Memory B cell (primary cell): ENCODE measurements at regions not wholly inside any gene's neighbourhood (a gene's known extent, or its start where the extent isn't known, plus 50 kb on each side); places are given as distances from the start of the nearest gene placed in this dataset.
"Not testable (repeated sequence)": the region's sequence is repeated elsewhere in the genome, so short reads cannot be mapped to it uniquely, and the experiment has no call there.

Source experiments
- ATAC-seq: fragments of 150-1000 bp; cut with Tn5 transposase; 2 replicates; pipeline ENCODE4 v1.10.0; 2021; ENCODE audit warnings: low read depth, mild to moderate bottlenecking, moderate library complexity
- DNase-seq, 2 donors: peaks; one replicate each; pipeline ENCODE4 v3.0.0; 2022; ENCODE audit warnings: low spot score in 2 of 2
- H3K27ac Mint-ChIP-seq: one replicate; pipeline ENCODE4 v1.8.0; 2022; ENCODE audit warnings: mild to moderate bottlenecking, moderate library complexity, mixed read lengths
- H3K27me3 Mint-ChIP-seq: one replicate; pipeline ENCODE4 v1.8.0; 2022; ENCODE audit warnings: mixed read lengths
- H3K36me3 Mint-ChIP-seq: one replicate; pipeline ENCODE4 v1.8.0; 2022; ENCODE audit warnings: mild to moderate bottlenecking, mixed read lengths
- H3K4me1 Mint-ChIP-seq: one replicate; pipeline ENCODE4 v1.8.0; 2022; ENCODE audit warnings: mixed read lengths
- H3K4me3 Mint-ChIP-seq: one replicate; pipeline ENCODE4 v1.8.0; 2022; ENCODE audit warnings: mild to moderate bottlenecking, moderate library complexity, mixed read lengths
- H3K9me3 Mint-ChIP-seq: one replicate; pipeline ENCODE4 v1.8.0; 2022; ENCODE audit warnings: mixed read lengths

GRCh38 chr2:235105821-235106359, 154.1 kb downstream of the SH3BP4 start:
- H3K9me3 Mint-ChIP-seq, result no peaks in the 10 kb centered on the region
- no peak overlapping the region for H3K27ac Mint-ChIP-seq
- ATAC-seq, result no peak
- H3K27me3 Mint-ChIP-seq, result peaks cover 9% of the 10 kb centered on the region
- no peak overlapping the region for H3K4me3 Mint-ChIP-seq
- no peaks in the 10 kb centered on the region for H3K4me1 Mint-ChIP-seq
- no peaks in the 10 kb centered on the region for H3K36me3 Mint-ChIP-seq
- no peak for DNase-seq

GRCh38 chr2:235106874-235107639, 155.2 kb downstream of the SH3BP4 start:
- Mint-ChIP-seq H3K4me3 (no peak overlapping the region), H3K27me3 (peaks cover 9% of the 10 kb centered on the region), H3K9me3 (no peaks in the 10 kb centered on the region), H3K4me1 (no peaks in the 10 kb centered on the region), H3K36me3 (no peaks in the 10 kb centered on the region), H3K27ac (no peak overlapping the region)
- ATAC-seq (no peak), DNase-seq (peak in 1 of 2 donors; percentile 9)

- Mint-ChIP-seq H3K36me3 (no peaks in the 10 kb centered on the region), H3K27me3 (peaks cover 9% of the 10 kb centered on the region), H3K27ac (no peak overlapping the region), H3K4me3 (no peak overlapping the region), H3K9me3 (no peaks in the 10 kb centered on the region), H3K4me1 (no peaks in the 10 kb centered on the region)
- ATAC-seq (no peak), DNase-seq (no peak)
These were observed 155.8 kb downstream of the SH3BP4 start for GRCh38 chr2:235107640-235107951.

- H3K27ac Mint-ChIP-seq, ATAC-seq: not testable (repeated sequence)
These were observed 157.7 kb downstream of the SH3BP4 start for GRCh38 chr2:235109561-235109960.

GRCh38 chr2:235112365-235112764, 160.5 kb downstream of the SH3BP4 start:
- no peaks in the 10 kb centered on the region for H3K4me1 Mint-ChIP-seq
- ATAC-seq (no peak), DNase-seq (no peak)
- H3K27me3 Mint-ChIP-seq, result peaks cover 8% of the 10 kb centered on the region
- H3K9me3 Mint-ChIP-seq, result no peaks in the 10 kb centered on the region
- H3K36me3 Mint-ChIP-seq, result no peaks in the 10 kb centered on the region
- H3K4me3 Mint-ChIP-seq, result no peak overlapping the region
- no peak overlapping the region for H3K27ac Mint-ChIP-seq

More at GRCh38 chr2:235109561-235109960, 157.7 kb downstream of the SH3BP4 start:
- DNase-seq, H3K27me3 Mint-ChIP-seq, H3K4me3 Mint-ChIP-seq, H3K9me3 Mint-ChIP-seq, H3K4me1 Mint-ChIP-seq, H3K36me3 Mint-ChIP-seq: not testable (repeated sequence)

GRCh38 chr2:235113854-235114253, 162.0 kb downstream of the SH3BP4 start:
- Mint-ChIP-seq H3K4me3 (no peak overlapping the region), H3K27ac (no peak overlapping the region), H3K9me3 (no peaks in the 10 kb centered on the region), H3K36me3 (no peaks in the 10 kb centered on the region), H3K27me3 (peaks cover 8% of the 10 kb centered on the region), H3K4me1 (no peaks in the 10 kb centered on the region)
- DNase-seq (no peak), ATAC-seq (no peak)

GRCh38 chr2:235114286-235114685, 162.5 kb downstream of the SH3BP4 start:
- ATAC-seq, result no peak
- DNase-seq, result no peak

GRCh38 chr2:235115521-235115920, 163.7 kb downstream of the SH3BP4 start:
- peaks cover 5% of the 10 kb centered on the region for H3K9me3 Mint-ChIP-seq
- no peak overlapping the region for H3K27ac Mint-ChIP-seq
- peaks cover 5% of the 10 kb centered on the region for H3K27me3 Mint-ChIP-seq
- no peak overlapping the region for H3K4me3 Mint-ChIP-seq
- H3K4me1 Mint-ChIP-seq, result no peaks in the 10 kb centered on the region
- no peak for DNase-seq
- no peak for ATAC-seq
- peaks cover 3% of the 10 kb centered on the region for H3K36me3 Mint-ChIP-seq

More at GRCh38 chr2:235114286-235114685, 162.5 kb downstream of the SH3BP4 start:
- Mint-ChIP-seq H3K9me3 (no peaks in the 10 kb centered on the region), H3K4me3 (no peak overlapping the region), H3K27me3 (peaks cover 5% of the 10 kb centered on the region), H3K27ac (no peak overlapping the region), H3K36me3 (no peaks in the 10 kb centered on the region), H3K4me1 (no peaks in the 10 kb centered on the region)

- Mint-ChIP-seq H3K4me3 (no peak overlapping the region), H3K9me3 (peaks cover 6% of the 10 kb centered on the region), H3K27me3 (peaks cover 7% of the 10 kb centered on the region), H3K27ac (no peak overlapping the region), H3K4me1 (no peaks in the 10 kb centered on the region), H3K36me3 (peaks cover 3% of the 10 kb centered on the region)
- DNase-seq (peak in 1 of 2 donors; percentile 26), ATAC-seq (no peak)
These were observed 165.2 kb downstream of the SH3BP4 start for GRCh38 chr2:235116885-235117492.

GRCh38 chr2:235126768-235127167, 175.0 kb downstream of the SH3BP4 start:
- Mint-ChIP-seq H3K27me3 (peaks cover 2% of the 10 kb centered on the region), H3K36me3 (no peaks in the 10 kb centered on the region), H3K27ac (no peak overlapping the region), H3K4me1 (no peaks in the 10 kb centered on the region), H3K4me3 (no peak overlapping the region), H3K9me3 (peaks cover 1% of the 10 kb centered on the region)
- ATAC-seq (no peak), DNase-seq (no peak)

GRCh38 chr2:235127931-235128330, 176.1 kb downstream of the SH3BP4 start:
- H3K36me3 Mint-ChIP-seq, result no peaks in the 10 kb centered on the region
- no peaks in the 10 kb centered on the region for H3K4me1 Mint-ChIP-seq
- H3K4me3 Mint-ChIP-seq, result no peak overlapping the region
- H3K9me3 Mint-ChIP-seq, result no peaks in the 10 kb centered on the region
- ATAC-seq, result no peak
- no peak overlapping the region for H3K27ac Mint-ChIP-seq
- DNase-seq, result no peak
- H3K27me3 Mint-ChIP-seq, result peaks cover 3% of the 10 kb centered on the region

GRCh38 chr2:235129850-235130249, 178.0 kb downstream of the SH3BP4 start:
- Mint-ChIP-seq H3K4me1 (no peaks in the 10 kb centered on the region), H3K4me3 (no peak overlapping the region), H3K27ac (no peak overlapping the region), H3K27me3 (peaks cover 6% of the 10 kb centered on the region), H3K36me3 (no peaks in the 10 kb centered on the region), H3K9me3 (no peaks in the 10 kb centered on the region)
- ATAC-seq (no peak), DNase-seq (no peak)

- no peak for DNase-seq
- Mint-ChIP-seq H3K4me3 (no peak overlapping the region), H3K4me1 (no peaks in the 10 kb centered on the region), H3K27me3 (peaks cover 12% of the 10 kb centered on the region), H3K9me3 (no peaks in the 10 kb centered on the region), H3K36me3 (no peaks in the 10 kb centered on the region), H3K27ac (no peak overlapping the region)
- no peak for ATAC-seq
These were observed 179.8 kb downstream of the SH3BP4 start for GRCh38 chr2:235131334-235132305.

- H3K4me1 Mint-ChIP-seq, result no peaks in the 10 kb centered on the region
- no peak overlapping the region for H3K4me3 Mint-ChIP-seq
- H3K36me3 Mint-ChIP-seq, result no peaks in the 10 kb centered on the region
- no peak overlapping the region for H3K27ac Mint-ChIP-seq
- ATAC-seq (no peak), DNase-seq (no peak)
- H3K27me3 Mint-ChIP-seq, result peaks cover 15% of the 10 kb centered on the region
- no peaks in the 10 kb centered on the region for H3K9me3 Mint-ChIP-seq
These were observed 180.8 kb downstream of the SH3BP4 start for GRCh38 chr2:235132651-235133050.
